Skeletal muscle cell (primary cell): ENCODE measurements at regions not wholly inside any gene's neighbourhood (a gene's known extent, or its start where the extent isn't known, plus 50 kb on each side); places are given as distances from the start of the nearest gene placed in this dataset.
"Not testable (repeated sequence)": the region's sequence is repeated elsewhere in the genome, so short reads cannot be mapped to it uniquely, and the experiment has no call there.

Experiments used
- DNase-seq: peaks from one replicate; pipeline ENCODE4 v3.0.0-alpha.2; 2010; ENCODE audit warnings: low read depth
- H3K4me3 ChIP-seq: 2 replicates; pipeline ENCODE4 v1.5.1; 2011; ENCODE audit warnings: low read depth, mild to moderate bottlenecking, control low read depth, low read length, moderate library complexity

GRCh38 chr21:18118566-18118965 lies 126.1 kb upstream of the CHODL start:
- no peak for DNase-seq
- H3K4me3 ChIP-seq = no peak overlapping the region

GRCh38 chr21:18117176-18117575 lies 127.5 kb upstream of the CHODL start:
- H3K4me3 ChIP-seq = no peak overlapping the region
- DNase-seq = no peak

GRCh38 chr21:18114810-18115209 lies 129.8 kb upstream of the CHODL start:
- no peak overlapping the region for H3K4me3 ChIP-seq
- DNase-seq = no peak

GRCh38 chr21:18104802-18105201 lies 139.8 kb upstream of the CHODL start:
- DNase-seq = no peak
- H3K4me3 ChIP-seq = no peak overlapping the region

- not testable (repeated sequence) for DNase-seq, H3K4me3 ChIP-seq
Observed at GRCh38 chr21:18096413-18096812, 148.2 kb upstream of the CHODL start.

GRCh38 chr21:18089786-18090185 lies 154.8 kb upstream of the CHODL start:
- H3K4me3 ChIP-seq = no peak overlapping the region

GRCh38 chr21:18070392-18070791 lies 174.2 kb upstream of the CHODL start:
- no peak for DNase-seq
- H3K4me3 ChIP-seq = no peak overlapping the region

More at GRCh38 chr21:18089786-18090185, 154.8 kb upstream of the CHODL start:
- no peak for DNase-seq

GRCh38 chr21:18069875-18070274 lies 174.8 kb upstream of the CHODL start:
- H3K4me3 ChIP-seq = no peak overlapping the region
- no peak for DNase-seq

- no peak overlapping the region for H3K4me3 ChIP-seq
- DNase-seq = no peak
Observed at GRCh38 chr21:18060402-18060801, 184.2 kb upstream of the CHODL start.

- no peak overlapping the region for H3K4me3 ChIP-seq
- DNase-seq = no peak
Observed at GRCh38 chr21:18058731-18059398, 185.8 kb upstream of the CHODL start.

GRCh38 chr21:18053151-18053550 lies 191.5 kb upstream of the CHODL start:
- no peak for DNase-seq

GRCh38 chr21:18049461-18049860 lies 195.2 kb upstream of the CHODL start:
- no peak for DNase-seq
- no peak overlapping the region for H3K4me3 ChIP-seq

More at GRCh38 chr21:18053151-18053550, 191.5 kb upstream of the CHODL start:
- H3K4me3 ChIP-seq = no peak overlapping the region

- DNase-seq = no peak
- H3K4me3 ChIP-seq = no peak overlapping the region
Observed at GRCh38 chr21:18041012-18041411, 203.6 kb upstream of the CHODL start.

- H3K4me3 ChIP-seq = no peak overlapping the region
- no peak for DNase-seq
Observed at GRCh38 chr21:18030248-18030647, 211.1 kb upstream of the C21orf91 start.

GRCh38 chr21:18026359-18026758 lies 207.2 kb upstream of the C21orf91 start:
- no peak for DNase-seq
- H3K4me3 ChIP-seq = no peak overlapping the region

- no peak for DNase-seq
- H3K4me3 ChIP-seq = no peak overlapping the region
Observed at GRCh38 chr21:18023711-18024110, 204.6 kb upstream of the C21orf91 start.

GRCh38 chr21:18023157-18023556 lies 204.0 kb upstream of the C21orf91 start:
- no peak for DNase-seq
- H3K4me3 ChIP-seq = no peak overlapping the region

GRCh38 chr21:18007121-18007520 lies 188.0 kb upstream of the C21orf91 start:
- no peak overlapping the region for H3K4me3 ChIP-seq
- no peak for DNase-seq

GRCh38 chr21:18006691-18007090 lies 187.5 kb upstream of the C21orf91 start:
- no peak for DNase-seq
- no peak overlapping the region for H3K4me3 ChIP-seq

GRCh38 chr21:18002393-18002792 lies 183.2 kb upstream of the C21orf91 start:
- no peak overlapping the region for H3K4me3 ChIP-seq
- no peak for DNase-seq

- no peak overlapping the region for H3K4me3 ChIP-seq
- no peak for DNase-seq
Observed at GRCh38 chr21:18000981-18001686, 182.0 kb upstream of the C21orf91 start.
